Parathyroid adenoma (tissue), 2 donors: ENCODE measurements at regions not wholly inside any gene's neighbourhood (a gene's known extent, or its start where the extent isn't known, plus 50 kb on each side); places are given as distances from the start of the nearest gene placed in this dataset.

ENCODE experiments used
- H2AFZ ChIP-seq: fragments of 300-600 bp; sonication (generic); one replicate; pipeline ENCODE4 v1.7.0; 2017; ENCODE audit warnings: antibody characterized with exemption, mild to moderate bottlenecking
- H3K27ac ChIP-seq: fragments of 300-600 bp; sonication (generic); one replicate; pipeline ENCODE4 v1.7.0; 2017
- H3K27me3 ChIP-seq: fragments of 300-600 bp; sonication (generic); one replicate; pipeline ENCODE4 v1.7.0; 2017; ENCODE audit warnings: low read length; ENCODE audit not compliant: control insufficient read depth, insufficient read depth
- H3K36me3 ChIP-seq: fragments of 300-600 bp; sonication (generic); one replicate; pipeline ENCODE4 v1.7.0; 2017; ENCODE audit warnings: low read length; ENCODE audit not compliant: control insufficient read depth, insufficient read depth
- H3K4me1 ChIP-seq: fragments of 300-600 bp; sonication (generic); one replicate; pipeline ENCODE4 v1.7.0; 2017; ENCODE audit warnings: control low read depth
- H3K4me2 ChIP-seq: fragments of 300-600 bp; sonication (generic); one replicate; pipeline ENCODE4 v1.7.0; 2017; ENCODE audit warnings: low read length
- H3K4me3 ChIP-seq: fragments of 300-600 bp; sonication (generic); one replicate; pipeline ENCODE4 v1.7.0; 2017; ENCODE audit warnings: low read depth, low read length
- H3K79me2 ChIP-seq: fragments of 300-600 bp; sonication (generic); one replicate; pipeline ENCODE4 v1.7.0; 2017; ENCODE audit warnings: control low read depth
- H3K9ac ChIP-seq: fragments of 300-600 bp; sonication (generic); one replicate; pipeline ENCODE4 v1.7.0; 2017; ENCODE audit warnings: mild to moderate bottlenecking
- H3K9me3 ChIP-seq: fragments of 300-600 bp; sonication (generic); one replicate; pipeline ENCODE4 v1.7.0; 2017; ENCODE audit warnings: low read length; ENCODE audit not compliant: control insufficient read depth
- CTCF ChIP-seq: fragments of 300-600 bp; sonication (generic); IDR thresholded peaks from one replicate; pipeline ENCODE4 v1.7.0; 2017; ENCODE audit warnings: antibody characterized with exemption, mild to moderate bottlenecking
- donor health status: primary hyperparathyroidism.

GRCh38 chr5:164375051-164375450, 869.6 kb downstream of the MAT2B start:
- Histone ChIP-seq H2AFZ (no peak overlapping the region), H3K4me2 (no peak overlapping the region), H3K4me3 (no peak overlapping the region), H3K36me3 (no peaks in the 10 kb centered on the region), H3K27me3 (no peaks in the 10 kb centered on the region), H3K4me1 (no peaks in the 10 kb centered on the region), H3K79me2 (no peaks in the 10 kb centered on the region), H3K9ac (no peak overlapping the region), H3K9me3 (no peaks in the 10 kb centered on the region), H3K27ac (no peak overlapping the region)
- TF ChIP-seq CTCF, result no peak

- no peak overlapping the region for H3K27ac ChIP-seq
- no peak overlapping the region for H3K4me2 ChIP-seq
- no peaks in the 10 kb centered on the region for H3K4me1 ChIP-seq
- no peak for TF ChIP-seq CTCF
- no peaks in the 10 kb centered on the region for H3K36me3 ChIP-seq
- no peak overlapping the region for H3K9ac ChIP-seq
- no peaks in the 10 kb centered on the region for H3K9me3 ChIP-seq
- H3K27me3 ChIP-seq, result no peaks in the 10 kb centered on the region
- no peak overlapping the region for H2AFZ ChIP-seq
- no peaks in the 10 kb centered on the region for H3K79me2 ChIP-seq
- H3K4me3 ChIP-seq, result no peak overlapping the region
These were observed 871.4 kb downstream of the MAT2B start for GRCh38 chr5:164376843-164377242.

GRCh38 chr5:164377746-164378145, 872.3 kb downstream of the MAT2B start:
- no peaks in the 10 kb centered on the region for H3K79me2 ChIP-seq
- no peak overlapping the region for H3K4me2 ChIP-seq
- no peak overlapping the region for H3K4me3 ChIP-seq
- no peaks in the 10 kb centered on the region for H3K4me1 ChIP-seq
- no peak overlapping the region for H3K9ac ChIP-seq
- no peaks in the 10 kb centered on the region for H3K9me3 ChIP-seq
- no peak overlapping the region for H2AFZ ChIP-seq
- no peaks in the 10 kb centered on the region for H3K36me3 ChIP-seq
- no peaks in the 10 kb centered on the region for H3K27me3 ChIP-seq
- no peak for TF ChIP-seq CTCF
- no peak overlapping the region for H3K27ac ChIP-seq

- H3K36me3 ChIP-seq, result no peaks in the 10 kb centered on the region
- no peak overlapping the region for H3K4me2 ChIP-seq
- H3K9ac ChIP-seq, result no peak overlapping the region
- H3K27ac ChIP-seq, result no peak overlapping the region
- no peaks in the 10 kb centered on the region for H3K79me2 ChIP-seq
- H3K4me1 ChIP-seq, result no peaks in the 10 kb centered on the region
- H3K4me3 ChIP-seq, result no peak overlapping the region
- H3K27me3 ChIP-seq, result no peaks in the 10 kb centered on the region
- H2AFZ ChIP-seq, result no peak overlapping the region
- H3K9me3 ChIP-seq, result no peaks in the 10 kb centered on the region
- TF ChIP-seq CTCF, result no peak
These were observed 878.2 kb downstream of the MAT2B start for GRCh38 chr5:164383662-164384061.

- no peaks in the 10 kb centered on the region for H3K4me1 ChIP-seq
- H3K9me3 ChIP-seq, result no peaks in the 10 kb centered on the region
- H3K4me3 ChIP-seq, result no peak overlapping the region
- no peak overlapping the region for H3K4me2 ChIP-seq
- H2AFZ ChIP-seq, result no peak overlapping the region
- no peak overlapping the region for H3K9ac ChIP-seq
- no peaks in the 10 kb centered on the region for H3K27me3 ChIP-seq
- H3K27ac ChIP-seq, result no peak overlapping the region
- H3K79me2 ChIP-seq, result no peaks in the 10 kb centered on the region
- H3K36me3 ChIP-seq, result no peaks in the 10 kb centered on the region
- no peak for TF ChIP-seq CTCF
These were observed 887.1 kb downstream of the MAT2B start for GRCh38 chr5:164392531-164392930.
